Breast epithelium (tissue), 4 donors: ENCODE measurements at regions not wholly inside any gene's neighbourhood (a gene's known extent, or its start where the extent isn't known, plus 50 kb on each side); places are given as distances from the start of the nearest gene placed in this dataset.

Source experiments
- DNase-seq, 2 donors: peaks; one replicate each; pipeline ENCODE4 v3.0.0-alpha.2; 2019; ENCODE audit warnings: low spot score in 2 of 2
- H3K27ac ChIP-seq, 2 donors: fragments of 200-600 bp; sonication (generic) in 1 of 2; one replicate each; pipeline ENCODE4 v1.5.1; 2016 to 2019; ENCODE audit warnings: mild to moderate bottlenecking in 1 of 2
- H3K27me3 ChIP-seq, 2 donors: fragments of 200-600 bp; sonication (generic) in 1 of 2; one replicate each; pipeline versions ENCODE4 v1.5.1 to v1.6.0; 2017 to 2019; ENCODE audit warnings: control low read depth in 1 of 2, mild to moderate bottlenecking in 1 of 2
- H3K36me3 ChIP-seq: fragments of 200-600 bp; one replicate; pipeline ENCODE4 v1.5.1; 2019
- H3K4me1 ChIP-seq, 2 donors: fragments of 200-600 bp; sonication (generic); one replicate each; pipeline ENCODE4 v1.5.1; 2016 to 2019; ENCODE audit warnings: control low read depth in 1 of 2
- H3K4me3 ChIP-seq, 3 donors: fragments of 200-600 bp; sonication (generic); 1 replicate in 2 of 3; 2 replicates in 1 of 3; pipeline ENCODE4 v1.5.1; 2016 to 2019; ENCODE audit warnings: mild to moderate bottlenecking in 3 of 3, moderate library complexity in 2 of 3
- H3K9me3 ChIP-seq, 2 donors: fragments of 200-600 bp; sonication (generic) in 1 of 2; one replicate each; pipeline ENCODE4 v1.5.1; 2016 to 2019; ENCODE audit warnings: control low read depth in 1 of 2
- POLR2A ChIP-seq: fragments of 450-650 bp; IDR thresholded peaks from one replicate; pipeline ENCODE4 v1.6.1; 2016; ENCODE audit warnings: antibody characterized with exemption, mild to moderate bottlenecking, moderate library complexity
- POLR2AphosphoS5 ChIP-seq, 3 donors: sonication (generic); formaldehyde crosslinking; IDR thresholded peaks; one replicate each; pipeline ENCODE4 v1.6.1; 2017; ENCODE audit warnings: antibody characterized with exemption in 3 of 3
- intact Hi-C: fragments of 100-400 bp; cut with DNase I; formaldehyde crosslinking; loops from one replicate; pipeline ENCODE4 v1.15.1; 2023; ENCODE audit warnings: low total_unique reads
- TF ChIP-seq, protein P1 (sequence below), 3 donors: fragments of 450-650 bp; IDR thresholded peaks; one replicate each; pipeline ENCODE4 v1.5.1; 2016 to 2017; ENCODE audit warnings: antibody characterized with exemption in 3 of 3, mild to moderate bottlenecking in 3 of 3, moderate library complexity in 3 of 3

DNA sequence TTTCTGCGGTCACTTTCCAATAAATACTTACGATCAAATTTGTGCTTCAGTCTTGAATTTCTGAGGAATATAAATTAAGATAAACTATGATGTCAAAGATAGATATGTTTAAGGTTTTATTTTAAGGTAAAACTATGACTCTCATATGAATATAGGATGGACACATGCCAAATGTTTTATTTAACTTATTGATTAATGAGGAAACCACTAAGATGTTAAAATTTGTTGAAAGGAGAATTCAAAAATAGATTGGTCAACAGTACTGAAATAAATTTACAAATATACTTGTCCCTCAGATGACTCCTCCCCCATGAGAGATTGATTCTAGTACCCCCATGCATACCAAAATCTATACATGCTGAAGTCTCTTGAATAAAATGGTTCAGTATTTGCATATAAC is 319.7 kb upstream of the KCNH8 start:
- Histone ChIP-seq H3K27me3 (no peaks in the 10 kb centered on the region), H3K36me3 (no peaks in the 10 kb centered on the region), H3K9me3 (no peaks in the 10 kb centered on the region), H3K4me1 (no peaks in the 10 kb centered on the region), H3K27ac (no peak overlapping the region), H3K4me3 (no peak overlapping the region)
- intact Hi-C loops: no loop called here
- no peak for TF ChIP-seq POLR2A
- TF ChIP-seq POLR2AphosphoS5 (IDR thresholded peaks at IDR 0.05): no peak
- TF ChIP-seq, protein P1, sequence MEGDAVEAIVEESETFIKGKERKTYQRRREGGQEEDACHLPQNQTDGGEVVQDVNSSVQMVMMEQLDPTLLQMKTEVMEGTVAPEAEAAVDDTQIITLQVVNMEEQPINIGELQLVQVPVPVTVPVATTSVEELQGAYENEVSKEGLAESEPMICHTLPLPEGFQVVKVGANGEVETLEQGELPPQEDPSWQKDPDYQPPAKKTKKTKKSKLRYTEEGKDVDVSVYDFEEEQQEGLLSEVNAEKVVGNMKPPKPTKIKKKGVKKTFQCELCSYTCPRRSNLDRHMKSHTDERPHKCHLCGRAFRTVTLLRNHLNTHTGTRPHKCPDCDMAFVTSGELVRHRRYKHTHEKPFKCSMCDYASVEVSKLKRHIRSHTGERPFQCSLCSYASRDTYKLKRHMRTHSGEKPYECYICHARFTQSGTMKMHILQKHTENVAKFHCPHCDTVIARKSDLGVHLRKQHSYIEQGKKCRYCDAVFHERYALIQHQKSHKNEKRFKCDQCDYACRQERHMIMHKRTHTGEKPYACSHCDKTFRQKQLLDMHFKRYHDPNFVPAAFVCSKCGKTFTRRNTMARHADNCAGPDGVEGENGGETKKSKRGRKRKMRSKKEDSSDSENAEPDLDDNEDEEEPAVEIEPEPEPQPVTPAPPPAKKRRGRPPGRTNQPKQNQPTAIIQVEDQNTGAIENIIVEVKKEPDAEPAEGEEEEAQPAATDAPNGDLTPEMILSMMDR (IDR thresholded peaks at IDR 0.05): no peak
- no peak for DNase-seq

DNA sequence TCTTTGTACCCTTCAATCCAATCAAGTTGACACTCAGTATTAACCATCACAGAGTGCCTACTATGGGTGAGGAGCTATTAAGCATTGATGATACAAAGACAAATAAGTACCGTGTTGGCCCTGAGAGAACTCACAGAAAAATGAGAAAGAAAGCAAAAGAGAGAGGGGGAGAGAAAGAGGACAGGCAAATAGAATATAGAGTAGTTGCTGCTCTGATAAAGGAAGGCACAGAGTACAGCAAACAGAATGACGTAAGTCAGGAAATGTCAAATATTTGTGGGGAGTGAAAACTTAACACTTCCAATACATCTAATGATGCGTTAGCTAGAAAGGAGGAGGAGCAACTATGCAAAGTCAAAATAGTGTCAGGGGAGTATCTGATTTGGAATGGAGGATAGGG is 320.6 kb upstream of the KCNH8 start:
- no peaks in the 10 kb centered on the region for H3K9me3 ChIP-seq
- DNase-seq: no peak
- H3K27me3 ChIP-seq: no peaks in the 10 kb centered on the region
- no peak overlapping the region for H3K4me3 ChIP-seq
- intact Hi-C loops: no loop called here
- no peaks in the 10 kb centered on the region for H3K36me3 ChIP-seq
- no peaks in the 10 kb centered on the region for H3K4me1 ChIP-seq
- no peak overlapping the region for H3K27ac ChIP-seq
- TF ChIP-seq POLR2AphosphoS5 (IDR thresholded peaks at IDR 0.05) (no peak), POLR2A (no peak)
- TF ChIP-seq, protein P1 (IDR thresholded peaks at IDR 0.05): no peak

DNA sequence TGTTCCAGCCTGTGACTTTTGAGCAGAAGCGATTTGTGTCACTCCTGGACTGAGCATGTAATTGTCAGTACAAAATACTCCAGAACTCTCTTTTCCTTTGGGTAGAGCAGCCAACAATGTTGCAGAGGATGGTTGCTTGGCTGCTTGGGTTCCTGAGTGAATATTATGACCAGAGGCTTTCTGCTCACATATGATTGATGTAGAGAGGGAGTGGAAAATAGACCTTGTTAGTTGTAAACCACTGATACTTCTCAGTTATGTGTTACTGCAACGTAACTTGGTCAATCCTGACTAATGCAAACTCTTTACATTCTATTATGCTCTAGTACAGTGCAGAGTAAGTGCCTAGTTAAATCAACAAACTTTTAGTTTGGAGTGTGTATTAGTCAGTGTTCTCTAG is 322.6 kb upstream of the KCNH8 start:
- TF ChIP-seq POLR2AphosphoS5 (IDR thresholded peaks at IDR 0.05) (no peak), POLR2A (no peak)
- TF ChIP-seq, protein P1 (IDR thresholded peaks at IDR 0.05): no peak
- Histone ChIP-seq H3K27me3 (no peaks in the 10 kb centered on the region), H3K27ac (no peak overlapping the region), H3K36me3 (no peaks in the 10 kb centered on the region), H3K4me1 (no peaks in the 10 kb centered on the region), H3K4me3 (no peak overlapping the region), H3K9me3 (no peaks in the 10 kb centered on the region)
- intact Hi-C loops: no loop called here
- no peak for DNase-seq

DNA sequence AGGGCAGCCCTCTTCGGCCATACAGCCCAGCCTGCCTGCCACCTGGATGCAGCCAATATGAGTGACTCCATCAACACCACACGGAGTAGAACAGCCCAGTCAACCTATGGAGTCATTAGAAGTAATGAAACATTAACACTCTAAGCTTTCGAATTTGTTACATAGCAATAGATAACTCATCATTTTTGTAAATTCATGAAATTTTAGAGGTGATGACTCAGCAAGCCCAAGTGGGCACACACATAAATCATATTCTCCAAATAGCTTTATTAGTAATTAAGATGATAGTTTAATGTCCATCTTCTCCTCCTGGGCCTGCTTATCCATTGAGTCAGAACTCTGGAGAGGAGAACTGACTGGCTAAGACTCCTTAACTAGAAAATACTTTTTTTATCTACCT is 335.0 kb upstream of the KCNH8 start:
- Histone ChIP-seq H3K27me3 (no peaks in the 10 kb centered on the region), H3K4me1 (no peaks in the 10 kb centered on the region), H3K27ac (no peak overlapping the region), H3K36me3 (no peaks in the 10 kb centered on the region), H3K9me3 (no peaks in the 10 kb centered on the region), H3K4me3 (no peak overlapping the region)
- intact Hi-C loops: no loop called here
- no peak for DNase-seq
- TF ChIP-seq POLR2A: no peak
- TF ChIP-seq, protein P1 (IDR thresholded peaks at IDR 0.05): no peak
- no peak for TF ChIP-seq POLR2AphosphoS5 (IDR thresholded peaks at IDR 0.05)

DNA sequence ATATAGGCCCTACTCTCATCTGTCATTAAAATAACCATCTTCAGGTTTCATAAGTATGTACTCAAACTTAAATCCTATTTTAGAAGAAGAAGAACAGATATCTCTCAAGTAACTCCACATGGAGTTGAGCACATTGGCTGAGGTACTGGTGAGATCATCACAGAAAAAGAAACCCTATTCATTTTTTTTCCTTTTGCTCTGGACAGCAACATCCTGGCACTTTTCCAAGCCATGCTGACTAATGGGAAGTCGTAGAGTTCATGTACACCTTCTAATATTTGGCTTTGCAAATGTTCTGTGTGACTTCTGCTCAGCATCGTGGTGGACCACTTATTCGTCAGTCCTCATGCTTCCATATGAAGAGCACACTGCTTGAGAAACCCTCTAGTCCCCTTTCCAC is 336.0 kb upstream of the KCNH8 start:
- TF ChIP-seq POLR2A (no peak), POLR2AphosphoS5 (IDR thresholded peaks at IDR 0.05) (no peak)
- TF ChIP-seq, protein P1 (IDR thresholded peaks at IDR 0.05): no peak
- H3K27ac ChIP-seq: no peak overlapping the region
- H3K4me3 ChIP-seq: no peak overlapping the region
- intact Hi-C loops: no loop called here
- H3K36me3 ChIP-seq: no peaks in the 10 kb centered on the region
- no peaks in the 10 kb centered on the region for H3K27me3 ChIP-seq
- DNase-seq: no peak
- H3K4me1 ChIP-seq: no peaks in the 10 kb centered on the region
- no peaks in the 10 kb centered on the region for H3K9me3 ChIP-seq
